Neural progenitor cell (in vitro differentiated cells): ENCODE measurements at regions not wholly inside any gene's neighbourhood (a gene's known extent, or its start where the extent isn't known, plus 50 kb on each side); places are given as distances from the start of the nearest gene placed in this dataset.

ENCODE experiments used
- EZH2 ChIP-seq: fragments of 200-600 bp; sonication (generic); IDR thresholded peaks from 2 replicates; pipeline ENCODE4 v1.6.1; 2017; ENCODE audit warnings: antibody characterized with exemption, mild to moderate bottlenecking, moderate library complexity
- TF ChIP-seq, protein P1 (sequence below): fragments of 200-600 bp; sonication (generic); IDR thresholded peaks from 2 replicates; pipeline ENCODE4 v1.5.1; 2017; ENCODE audit warnings: antibody characterized with exemption, mild to moderate bottlenecking

DNA sequence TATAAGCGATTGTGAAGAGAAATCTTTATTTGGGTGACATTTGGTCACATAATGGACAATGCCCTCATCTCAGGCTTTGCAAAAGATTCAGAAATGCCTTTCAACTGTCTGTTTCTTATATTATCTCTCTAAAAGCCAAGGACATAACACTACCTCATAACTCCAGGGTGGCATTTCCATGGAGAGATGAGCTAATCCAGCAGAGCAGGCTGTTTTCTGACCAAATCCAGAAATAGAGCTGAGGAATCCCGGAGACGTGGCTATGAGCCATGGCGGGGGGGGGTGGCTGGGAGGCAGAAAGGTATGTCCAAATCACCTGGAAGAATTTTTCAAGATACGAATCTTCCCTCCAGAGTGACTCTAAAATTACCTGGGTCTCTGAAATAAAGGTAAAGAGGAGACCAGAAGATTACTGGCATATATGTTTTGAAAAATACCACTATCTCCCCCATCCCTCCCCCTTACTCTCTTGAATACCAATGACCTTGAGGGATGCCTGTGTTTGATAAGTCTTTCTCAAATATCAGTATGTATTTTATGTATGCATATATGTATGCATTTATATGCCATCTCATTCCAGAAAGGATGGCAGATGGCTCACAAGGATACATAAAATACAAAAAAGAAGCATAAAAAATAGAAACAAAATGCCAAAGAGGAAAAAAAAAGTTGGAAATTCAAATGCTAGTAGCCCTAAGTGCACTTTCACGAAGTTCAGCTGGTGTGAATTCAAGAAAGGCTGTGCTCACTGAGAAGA lies 296.0 kb upstream of the MGAT5 start:
- TF ChIP-seq, protein P1, sequence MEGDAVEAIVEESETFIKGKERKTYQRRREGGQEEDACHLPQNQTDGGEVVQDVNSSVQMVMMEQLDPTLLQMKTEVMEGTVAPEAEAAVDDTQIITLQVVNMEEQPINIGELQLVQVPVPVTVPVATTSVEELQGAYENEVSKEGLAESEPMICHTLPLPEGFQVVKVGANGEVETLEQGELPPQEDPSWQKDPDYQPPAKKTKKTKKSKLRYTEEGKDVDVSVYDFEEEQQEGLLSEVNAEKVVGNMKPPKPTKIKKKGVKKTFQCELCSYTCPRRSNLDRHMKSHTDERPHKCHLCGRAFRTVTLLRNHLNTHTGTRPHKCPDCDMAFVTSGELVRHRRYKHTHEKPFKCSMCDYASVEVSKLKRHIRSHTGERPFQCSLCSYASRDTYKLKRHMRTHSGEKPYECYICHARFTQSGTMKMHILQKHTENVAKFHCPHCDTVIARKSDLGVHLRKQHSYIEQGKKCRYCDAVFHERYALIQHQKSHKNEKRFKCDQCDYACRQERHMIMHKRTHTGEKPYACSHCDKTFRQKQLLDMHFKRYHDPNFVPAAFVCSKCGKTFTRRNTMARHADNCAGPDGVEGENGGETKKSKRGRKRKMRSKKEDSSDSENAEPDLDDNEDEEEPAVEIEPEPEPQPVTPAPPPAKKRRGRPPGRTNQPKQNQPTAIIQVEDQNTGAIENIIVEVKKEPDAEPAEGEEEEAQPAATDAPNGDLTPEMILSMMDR, result no peak
- no peak for TF ChIP-seq EZH2
